Heart left ventricle (tissue), 13 donors: ENCODE measurements at regions not wholly inside any gene's neighbourhood (a gene's known extent, or its start where the extent isn't known, plus 50 kb on each side); places are given as distances from the start of the nearest gene placed in this dataset.

Source experiments
- CTCF ChIP-seq, 12 donors: fragments of 200-600 bp; sonication (generic) in 4 of 12; IDR thresholded peaks; one replicate each; pipeline versions ENCODE4 v1.5.0 to v1.8.0; 2018 to 2022; ENCODE audit warnings: antibody characterized with exemption in 12 of 12, mild to moderate bottlenecking in 5 of 12
- POLR2A ChIP-seq, 2 donors: fragments of 450-650 bp; IDR thresholded peaks; one replicate each; pipeline ENCODE4 v1.6.1; 2017; ENCODE audit warnings: antibody characterized with exemption in 2 of 2, mild to moderate bottlenecking in 2 of 2, moderate library complexity in 2 of 2
- donor health status: ischemic (EF 13 %, LVEDD 7.1; RV severe dilation, severe dysfunction).
- donor health status: DM: no; HTN: yes; CAD: no.
- donor health status: DM: no; HTN: no; CAD: no.
- donor health status: ischemic (EF 25% LVEDD 6.9; RV normal size, moderate dysfunction).
- donor health status: ischemic (EF 25% LVEDD 5.7; RV mildly dilated, moderate dysfunction).
- donor health status: ischemic (EF 35%, LVEDD 5.7; RV mildly dilated, moderate dysfunction).
- donor health status: nonischemic (EF 11% LVEDD 7.7; RV severe dilation, severe dysfunction).
- donor health status: DM: yes; HTN: yes; CAD: no.
- donor health status: PGD.
- donor health status: ischemic (EF 29% LVEDD 5.4; RV normal size, mild dysfunction).
- donor health status: nonischemic (EF 23%, LVEDD 6.1; RV moderate dilation, normal function).

GRCh38 chr18:70416496-70416895, 127.7 kb downstream of the SOCS6 start:
- TF ChIP-seq POLR2A (IDR thresholded peaks at IDR 0.05): no peak
- no peak for TF ChIP-seq CTCF (IDR thresholded peaks at IDR 0.05)
